HCT116 (cell line): ENCODE measurements at regions not wholly inside any gene's neighbourhood (a gene's known extent, or its start where the extent isn't known, plus 50 kb on each side); places are given as distances from the start of the nearest gene placed in this dataset.

Experiments
- ATAC-seq: fragments of 200-7000 bp; cut with Tn5 transposase; 2 replicates; pipeline ENCODE4 v1.9.1; 2020; ENCODE audit warnings: mild to moderate bottlenecking, moderate library complexity
- BruUV-seq: library from RNA; stranded (reverse); fragments of 400-500 nt; replicated peaks from 2 replicates; lab custom pipeline; 2021; lab: Mats Ljungman, UMichigan
- CTCF ChIA-PET: fragments of 300-600 bp; sonication (Branson Sonifier 250); formaldehyde crosslinking; loops from one replicate; lab custom pipeline; 2021; ENCODE audit warnings: antibody characterized with exemption; lab: Charles Lee
- POLR2A ChIA-PET: fragments of 300-600, 350-600 bp; sonication (Branson Sonifier 250); formaldehyde crosslinking; loops from one replicate; lab custom pipeline; 2021; ENCODE audit warnings: antibody characterized with exemption; lab: Charles Lee
- RAD21 ChIA-PET, 2 experiments: fragments of 300-600 bp; sonication (Branson Sonifier 250); formaldehyde crosslinking; loops; one replicate each; lab custom pipeline; 2023; ENCODE audit warnings: low total read pairs in 2 of 2; ENCODE audit not compliant: uncharacterized antibody in 2 of 2, unreplicated experiment in 2 of 2, low non-redundant PET in 1 of 2; lab: Charles Lee
- DNase-seq: peaks from one replicate; pipeline ENCODE4 v3.0.0-alpha.2; 2010; ENCODE audit warnings: low read depth, low spot score
- H2AFZ ChIP-seq: fragments of 200-600 bp; shearing (Covaris generic), sonication (generic); 2 replicates; pipeline ENCODE4 v1.6.1; 2017; ENCODE audit warnings: low read depth, mixed run types, mixed read lengths, antibody characterized with exemption, low read length; ENCODE audit not compliant: poor library complexity, severe bottlenecking
- H3K27ac ChIP-seq: 2 replicates; pipeline ENCODE4 v1.5.1; 2012; ENCODE audit warnings: low read depth, low read length
- H3K27me3 ChIP-seq: fragments of 200-600 bp; sonication (generic); 2 replicates; pipeline ENCODE4 v1.6.1; 2016; ENCODE audit warnings: mixed run types, low read length, mixed read lengths; ENCODE audit not compliant: insufficient read depth
- H3K36me3 ChIP-seq, 2 experiments: fragments of 200-500 bp in 1 of 2; fragments of 200-600 bp in 1 of 2; sonication (Bioruptor generic) in 1 of 2; sonication (generic) in 1 of 2; 2 replicates each; pipeline versions ENCODE4 v1.5.1 to v1.6.1; 2014 to 2016; ENCODE audit warnings: low read length in 2 of 2, inconsistent platforms in 1 of 2, mixed read lengths in 1 of 2, mixed run types in 1 of 2; ENCODE audit not compliant: insufficient read depth in 2 of 2, control insufficient read depth in 1 of 2
- H3K4me1 ChIP-seq, 2 experiments: fragments of 200-600 bp in 1 of 2; sonication (generic) in 1 of 2; 2 replicates each; pipeline versions ENCODE4 v1.5.1 to v1.6.1; 2012 to 2017; ENCODE audit warnings: low read length in 2 of 2, inconsistent platforms in 1 of 2, mild to moderate bottlenecking in 1 of 2, mixed read lengths in 1 of 2, mixed run types in 1 of 2, moderate library complexity in 1 of 2; ENCODE audit not compliant: insufficient read depth in 2 of 2, control insufficient read depth in 1 of 2
- H3K4me2 ChIP-seq: fragments of 200-600 bp; sonication (generic); 2 replicates; pipeline ENCODE4 v1.6.1; 2017; ENCODE audit warnings: mixed run types, low read length, mixed read lengths
- H3K4me3 ChIP-seq, 2 experiments: fragments of 200-600 bp in 1 of 2; sonication (generic) in 1 of 2; replicated peaks in 1 of 2; 2 replicates each; pipeline ENCODE4 v1.5.1; 2011 to 2016; ENCODE audit warnings: low read length in 2 of 2, control low read depth in 1 of 2, low read depth in 1 of 2, mild to moderate bottlenecking in 1 of 2, mixed read lengths in 1 of 2, mixed run types in 1 of 2
- H3K79me2 ChIP-seq: fragments of 200-600 bp; sonication (generic); 2 replicates; pipeline ENCODE4 v1.6.1; 2017; ENCODE audit warnings: mild to moderate bottlenecking, mixed run types, low read length, moderate library complexity, mixed read lengths; ENCODE audit not compliant: insufficient read depth
- H3K9ac ChIP-seq: fragments of 200-600 bp; sonication (generic); 2 replicates; pipeline ENCODE4 v1.6.1; 2016; ENCODE audit warnings: low read length, mixed read lengths
- H3K9me2 ChIP-seq: fragments of 200-600 bp; sonication (generic), shearing (Covaris generic); 2 replicates; pipeline ENCODE4 v1.6.1; 2017; ENCODE audit warnings: mixed run types, mild to moderate bottlenecking, moderate library complexity; ENCODE audit not compliant: insufficient read depth
- H3K9me3 ChIP-seq, 2 experiments: fragments of 200-500 bp in 1 of 2; fragments of 200-600 bp in 1 of 2; sonication (Bioruptor generic) in 1 of 2; sonication (generic) in 1 of 2; 2 replicates each; pipeline ENCODE4 v1.6.1; 2014 to 2017; ENCODE audit warnings: low read length in 2 of 2, mixed read lengths in 2 of 2, inconsistent platforms in 1 of 2, low read depth in 1 of 2, mild to moderate bottlenecking in 1 of 2, mixed run types in 1 of 2, moderate library complexity in 1 of 2; ENCODE audit not compliant: control insufficient read depth in 1 of 2, insufficient read depth in 1 of 2
- H4K20me1 ChIP-seq: fragments of 200-600 bp; sonication (generic), shearing (Covaris generic); 2 replicates; pipeline ENCODE4 v1.6.1; 2017; ENCODE audit warnings: mixed run types, mild to moderate bottlenecking, moderate library complexity; ENCODE audit not compliant: insufficient read depth
- CBX3 ChIP-seq: IDR thresholded peaks from 2 replicates; pipeline ENCODE4 v1.6.1; 2012; ENCODE audit warnings: low read depth
- CEBPB ChIP-seq: IDR thresholded peaks from 2 replicates; pipeline ENCODE4 v1.6.1; 2012; ENCODE audit warnings: low read depth
- EGR1 ChIP-seq: IDR thresholded peaks from 2 replicates; pipeline ENCODE4 v1.6.1; 2012; ENCODE audit warnings: low read depth
- ELF1 ChIP-seq: IDR thresholded peaks from 2 replicates; pipeline ENCODE4 v1.6.1; 2012; ENCODE audit warnings: low read depth, borderline replicate concordance
- EZH2 ChIP-seq: fragments of 200-600 bp; sonication (generic); IDR thresholded peaks from 2 replicates; pipeline ENCODE4 v1.6.1; 2017; ENCODE audit warnings: antibody characterized with exemption, mixed run types
- EZH2phosphoT487 ChIP-seq: fragments of 200-600 bp; IDR thresholded peaks from 2 replicates; pipeline ENCODE4 v1.6.1; 2018; ENCODE audit warnings: antibody characterized with exemption, borderline replicate concordance
- FOSL1 ChIP-seq: IDR thresholded peaks from 2 replicates; pipeline ENCODE4 v1.6.1; 2012; ENCODE audit warnings: low read depth
- JUND ChIP-seq: IDR thresholded peaks from 2 replicates; pipeline ENCODE4 v1.6.1; 2012
- POLR2A ChIP-seq: IDR thresholded peaks from 2 replicates; pipeline ENCODE4 v1.7.0; 2011; ENCODE audit warnings: borderline replicate concordance; ENCODE audit not compliant: insufficient read depth, insufficient read length; ENCODE audit errors: extremely low read depth
- POLR2AphosphoS5 ChIP-seq: IDR thresholded peaks from 2 replicates; pipeline ENCODE4 v1.6.1; 2011; ENCODE audit warnings: mild to moderate bottlenecking, low read depth, low read length, moderate library complexity
- RAD21 ChIP-seq: IDR thresholded peaks from 2 replicates; pipeline ENCODE4 v1.6.1; 2012; ENCODE audit warnings: low read depth, mild to moderate bottlenecking
- SIN3A ChIP-seq: IDR thresholded peaks from 2 replicates; pipeline ENCODE4 v1.6.1; 2012; ENCODE audit warnings: low read depth
- SP1 ChIP-seq: IDR thresholded peaks from 2 replicates; pipeline ENCODE4 v1.6.1; 2012; ENCODE audit warnings: low read depth
- SRF ChIP-seq: IDR thresholded peaks from 2 replicates; pipeline ENCODE4 v1.6.1; 2012; ENCODE audit warnings: low read depth
- TCF7L2 ChIP-seq: IDR thresholded peaks from 2 replicates; pipeline ENCODE4 v1.7.0; 2011; ENCODE audit warnings: borderline replicate concordance, inconsistent platforms; ENCODE audit not compliant: insufficient read depth, insufficient read length; ENCODE audit errors: extremely low read depth
- YY1 ChIP-seq: IDR thresholded peaks from 2 replicates; pipeline ENCODE4 v1.6.1; 2011; ENCODE audit warnings: low read length, low read depth, moderate library complexity, mild to moderate bottlenecking; ENCODE audit not compliant: insufficient replicate concordance; ENCODE audit errors: extremely low read depth
- ZFX ChIP-seq: fragments of 450-650 bp; IDR thresholded peaks from 2 replicates; pipeline ENCODE4 v1.6.1; 2017
- ZNF274 ChIP-seq: fragments of 200-500 bp; sonication (Bioruptor generic); IDR thresholded peaks from 2 replicates; pipeline ENCODE4 v1.6.1; 2014; ENCODE audit warnings: mild to moderate bottlenecking, low read depth, low read length, inconsistent platforms
- intact Hi-C: fragments of 100-400 bp; cut with micrococcal nuclease; formaldehyde crosslinking; loops from 2 replicates; pipeline ENCODE4 v1.10.0; 2022
- TF ChIP-seq, protein P1 (sequence below): IDR thresholded peaks from 2 replicates; pipeline ENCODE4 v1.6.1; 2012
- TF ChIP-seq, protein P2 (sequence below): IDR thresholded peaks from 2 replicates; pipeline ENCODE4 v1.6.1; 2011; ENCODE audit warnings: mild to moderate bottlenecking, low read length, moderate library complexity; ENCODE audit not compliant: insufficient replicate concordance; ENCODE audit errors: extremely low read depth
- TF ChIP-seq, protein P3 (sequence below): IDR thresholded peaks from 2 replicates; pipeline ENCODE4 v1.6.1; 2012
- TF ChIP-seq, protein P4 (sequence below), 3 experiments: fragments of 200-600 bp in 1 of 3; sonication (generic) in 1 of 3; IDR thresholded peaks in 2 of 3; conservative IDR thresholded peaks in 1 of 3; 2 replicates each; pipeline ENCODE4 v1.5.1; 2012 to 2017; ENCODE audit warnings: low read depth in 2 of 3, low read length in 2 of 3, antibody characterized with exemption in 1 of 3, borderline replicate concordance in 1 of 3, control low read depth in 1 of 3, mild to moderate bottlenecking in 1 of 3, mixed read lengths in 1 of 3, mixed run types in 1 of 3, moderate library complexity in 1 of 3; ENCODE audit not compliant: insufficient read depth in 1 of 3

DNA sequence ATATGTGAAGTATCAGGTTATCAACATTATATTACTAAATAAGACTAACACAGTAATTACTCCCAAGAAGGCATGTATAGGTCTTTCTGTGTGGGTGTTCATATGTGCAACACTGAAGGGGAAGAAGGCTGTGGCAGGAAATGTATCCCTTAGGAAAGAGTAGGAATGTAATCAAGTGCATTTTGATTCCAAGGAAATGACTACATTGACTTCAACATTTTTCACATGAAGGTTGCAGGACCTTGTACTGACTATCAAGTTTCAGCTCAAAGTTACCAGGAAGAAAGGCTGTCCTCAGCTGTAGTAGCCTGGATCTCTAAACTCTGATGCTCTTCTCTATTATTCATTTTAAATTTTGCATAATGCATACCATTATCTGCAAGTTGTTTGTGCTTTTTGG, 680.8 kb downstream of the NYAP2 start (continued):
- peak; percentile 63; the same call in 1 of the 2 replicates for TF ChIP-seq CBX3

DNA sequence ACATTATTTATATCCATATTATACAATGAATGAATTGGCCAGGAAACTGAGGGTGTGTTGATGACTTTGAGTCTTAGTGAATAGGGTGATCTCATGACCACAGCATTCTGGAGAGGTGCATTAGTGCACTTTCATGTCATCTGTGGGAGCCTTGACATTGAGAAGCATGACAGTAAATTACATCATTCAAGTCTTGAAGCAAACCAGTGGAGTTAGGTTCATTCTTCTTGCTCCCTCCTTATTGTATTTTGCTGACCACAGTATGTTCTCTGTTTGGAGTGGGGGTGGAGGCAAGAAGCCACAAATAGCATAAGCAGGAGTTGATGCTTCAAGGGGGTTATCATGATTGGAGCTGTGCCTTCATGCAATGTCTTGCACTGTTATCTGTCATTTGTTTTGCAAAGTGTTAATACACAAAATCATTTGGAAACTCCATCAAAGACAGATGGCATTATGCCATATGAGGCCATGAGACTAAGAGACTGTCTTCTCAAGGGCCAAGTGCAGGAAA, 680.2 kb downstream of the NYAP2 start:
- ChIA-PET RAD21 (no interaction called here), POLR2A (no interaction called here), CTCF (no interaction called here)
- no peaks in the 10 kb centered on the region for H3K79me2 ChIP-seq
- H4K20me1 ChIP-seq = no peaks in the 10 kb centered on the region
- no peak overlapping the region for H2AFZ ChIP-seq
- H3K9me3 ChIP-seq = peaks cover 5 to 8% of the 10 kb centered on the region in 2 experiments; a peak in 2 of 4 replicates
- ATAC-seq (no peak), DNase-seq (peak; percentile 52)
- peak overlapping the region; percentile 59; the same call in 1 of the 2 replicates for H3K27ac ChIP-seq
- no peak overlapping the region for H3K9ac ChIP-seq
- H3K9me2 ChIP-seq = no peaks in the 10 kb centered on the region
- BruUV-seq = no TSS peak
- intact Hi-C loops = no loop called here
- no peaks in the 10 kb centered on the region for H3K27me3 ChIP-seq
- H3K4me3 ChIP-seq = no peak overlapping the region
- H3K4me2 ChIP-seq = 0 out of 2 replicates have a peak overlapping the region, but pooled peaks have one; percentile 1
- H3K36me3 ChIP-seq = peaks cover 0 to 5% of the 10 kb centered on the region in 2 experiments; a peak in 1 of 4 replicates
- H3K4me1 ChIP-seq = peaks cover 13 to 46% of the 10 kb centered on the region in 2 experiments
- TF ChIP-seq, protein P1, sequence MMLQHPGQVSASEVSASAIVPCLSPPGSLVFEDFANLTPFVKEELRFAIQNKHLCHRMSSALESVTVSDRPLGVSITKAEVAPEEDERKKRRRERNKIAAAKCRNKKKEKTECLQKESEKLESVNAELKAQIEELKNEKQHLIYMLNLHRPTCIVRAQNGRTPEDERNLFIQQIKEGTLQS = peak; percentile 77
- TF ChIP-seq POLR2AphosphoS5 (peak; percentile 40), TCF7L2 (peak; percentile 85), ZNF274 (no peak), SRF (peak; percentile 9; the same call in 1 of the 2 replicates), CBX3 (peak; percentile 90), ELF1 (no peak), SIN3A (peak; percentile 60), RAD21 (peak; percentile 26; the same call in 1 of the 2 replicates), POLR2A (no peak), ZFX (no peak), EZH2phosphoT487 (no peak), SP1 (peak; percentile 89), CEBPB (peak; percentile 91), YY1 (no peak), JUND (peak; percentile 65), FOSL1 (peak; percentile 39; the same call in 1 of the 2 replicates), EZH2 (no peak), EGR1 (no peak)
- TF ChIP-seq, protein P2, sequence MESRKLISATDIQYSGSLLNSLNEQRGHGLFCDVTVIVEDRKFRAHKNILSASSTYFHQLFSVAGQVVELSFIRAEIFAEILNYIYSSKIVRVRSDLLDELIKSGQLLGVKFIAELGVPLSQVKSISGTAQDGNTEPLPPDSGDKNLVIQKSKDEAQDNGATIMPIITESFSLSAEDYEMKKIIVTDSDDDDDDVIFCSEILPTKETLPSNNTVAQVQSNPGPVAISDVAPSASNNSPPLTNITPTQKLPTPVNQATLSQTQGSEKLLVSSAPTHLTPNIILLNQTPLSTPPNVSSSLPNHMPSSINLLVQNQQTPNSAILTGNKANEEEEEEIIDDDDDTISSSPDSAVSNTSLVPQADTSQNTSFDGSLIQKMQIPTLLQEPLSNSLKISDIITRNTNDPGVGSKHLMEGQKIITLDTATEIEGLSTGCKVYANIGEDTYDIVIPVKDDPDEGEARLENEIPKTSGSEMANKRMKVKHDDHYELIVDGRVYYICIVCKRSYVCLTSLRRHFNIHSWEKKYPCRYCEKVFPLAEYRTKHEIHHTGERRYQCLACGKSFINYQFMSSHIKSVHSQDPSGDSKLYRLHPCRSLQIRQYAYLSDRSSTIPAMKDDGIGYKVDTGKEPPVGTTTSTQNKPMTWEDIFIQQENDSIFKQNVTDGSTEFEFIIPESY = no peak
- TF ChIP-seq, protein P3, sequence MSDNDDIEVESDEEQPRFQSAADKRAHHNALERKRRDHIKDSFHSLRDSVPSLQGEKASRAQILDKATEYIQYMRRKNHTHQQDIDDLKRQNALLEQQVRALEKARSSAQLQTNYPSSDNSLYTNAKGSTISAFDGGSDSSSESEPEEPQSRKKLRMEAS = peak; percentile 77
- TF ChIP-seq, protein P4, sequence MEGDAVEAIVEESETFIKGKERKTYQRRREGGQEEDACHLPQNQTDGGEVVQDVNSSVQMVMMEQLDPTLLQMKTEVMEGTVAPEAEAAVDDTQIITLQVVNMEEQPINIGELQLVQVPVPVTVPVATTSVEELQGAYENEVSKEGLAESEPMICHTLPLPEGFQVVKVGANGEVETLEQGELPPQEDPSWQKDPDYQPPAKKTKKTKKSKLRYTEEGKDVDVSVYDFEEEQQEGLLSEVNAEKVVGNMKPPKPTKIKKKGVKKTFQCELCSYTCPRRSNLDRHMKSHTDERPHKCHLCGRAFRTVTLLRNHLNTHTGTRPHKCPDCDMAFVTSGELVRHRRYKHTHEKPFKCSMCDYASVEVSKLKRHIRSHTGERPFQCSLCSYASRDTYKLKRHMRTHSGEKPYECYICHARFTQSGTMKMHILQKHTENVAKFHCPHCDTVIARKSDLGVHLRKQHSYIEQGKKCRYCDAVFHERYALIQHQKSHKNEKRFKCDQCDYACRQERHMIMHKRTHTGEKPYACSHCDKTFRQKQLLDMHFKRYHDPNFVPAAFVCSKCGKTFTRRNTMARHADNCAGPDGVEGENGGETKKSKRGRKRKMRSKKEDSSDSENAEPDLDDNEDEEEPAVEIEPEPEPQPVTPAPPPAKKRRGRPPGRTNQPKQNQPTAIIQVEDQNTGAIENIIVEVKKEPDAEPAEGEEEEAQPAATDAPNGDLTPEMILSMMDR (IDR thresholded peaks at IDR 0.05 in 2 of 3, conservative IDR thresholded peaks at IDR 0.05 in 1 of 3; ENCODE audit: borderline replicate concordance in 1 of 3, insufficient read depth in 1 of 3, low read depth in 2 of 3, low read length in 2 of 3) = no peak
